A673 (cell line): ENCODE measurements at regions not wholly inside any gene's neighbourhood (a gene's known extent, or its start where the extent isn't known, plus 50 kb on each side); places are given as distances from the start of the nearest gene placed in this dataset.

Source experiments
- BruUV-seq: library from RNA; stranded (reverse); fragments of 400-500 nt; replicated peaks from 2 replicates; lab custom pipeline; 2021; lab: Mats Ljungman, UMichigan
- CTCF ChIA-PET: fragments of 300-600 bp; sonication (Branson Sonifier 250); formaldehyde crosslinking; loops from one replicate; lab custom pipeline; 2022; ENCODE audit warnings: antibody characterized with exemption; lab: Charles Lee
- POLR2A ChIA-PET: fragments of 300-600 bp; sonication (Branson Sonifier 250); formaldehyde crosslinking; loops from one replicate; lab custom pipeline; 2022; ENCODE audit warnings: antibody characterized with exemption; ENCODE audit not compliant: low non-redundant PET; lab: Charles Lee
- DNase-seq: peaks from one replicate; pipeline ENCODE4 v3.0.0-alpha.2; 2015; ENCODE audit warnings: low spot score
- H3K27ac ChIP-seq: fragments of 200-600 bp; sonication (generic); 2 replicates; pipeline ENCODE4 v1.5.1; 2016; ENCODE audit warnings: mixed run types, low read depth, mild to moderate bottlenecking, mixed read lengths, antibody characterized with exemption, low read length; ENCODE audit not compliant: poor library complexity, severe bottlenecking
- H3K27me3 ChIP-seq: fragments of 200-600 bp; sonication (generic); replicated peaks from 2 replicates; pipeline ENCODE4 v1.6.1; 2017; ENCODE audit warnings: mixed run types, low read depth, mild to moderate bottlenecking, mixed read lengths, antibody characterized with exemption, low read length; ENCODE audit not compliant: insufficient read depth, poor library complexity
- H3K36me3 ChIP-seq: fragments of 200-600 bp; sonication (generic); 2 replicates; pipeline ENCODE4 v1.6.1; 2016; ENCODE audit warnings: mixed run types, mild to moderate bottlenecking, mixed read lengths, antibody characterized with exemption, low read length; ENCODE audit not compliant: insufficient read depth, poor library complexity, severe bottlenecking
- H3K4me1 ChIP-seq: fragments of 200-600 bp; sonication (generic); 2 replicates; pipeline ENCODE4 v1.6.1; 2017; ENCODE audit warnings: mixed run types, mild to moderate bottlenecking, mixed read lengths, antibody characterized with exemption, low read length; ENCODE audit not compliant: insufficient read depth, poor library complexity, severe bottlenecking
- H3K4me3 ChIP-seq: fragments of 200-600 bp; sonication (generic); 2 replicates; pipeline ENCODE4 v1.5.1; 2016; ENCODE audit warnings: low read depth, mixed run types, mild to moderate bottlenecking, mixed read lengths, low read length; ENCODE audit not compliant: poor library complexity, severe bottlenecking
- H3K9me3 ChIP-seq: fragments of 200-600 bp; sonication (generic); 2 replicates; pipeline ENCODE4 v1.6.1; 2016; ENCODE audit warnings: mixed run types, low read depth, mild to moderate bottlenecking, mixed read lengths, antibody characterized with exemption, low read length; ENCODE audit not compliant: poor library complexity, severe bottlenecking
- EZH2 ChIP-seq: fragments of 200-600 bp; sonication (generic); IDR thresholded peaks from 2 replicates; pipeline ENCODE4 v1.6.1; 2017; ENCODE audit warnings: borderline replicate concordance, low read depth, mild to moderate bottlenecking, mixed read lengths, antibody characterized with exemption, low read length; ENCODE audit not compliant: poor library complexity, severe bottlenecking
- intact Hi-C: fragments of 100-400 bp; cut with micrococcal nuclease; formaldehyde crosslinking; loops from one replicate; pipeline ENCODE4 v1.10.0; 2022; ENCODE audit not compliant: unreplicated experiment
- TF ChIP-seq, protein P1 (sequence below): fragments of 300-800, 200-600 bp; sonication (generic); conservative IDR thresholded peaks from 2 replicates; pipeline ENCODE4 v1.5.1; 2017; ENCODE audit warnings: low read depth, mild to moderate bottlenecking, antibody characterized with exemption, low read length, moderate library complexity, mixed read lengths

DNA sequence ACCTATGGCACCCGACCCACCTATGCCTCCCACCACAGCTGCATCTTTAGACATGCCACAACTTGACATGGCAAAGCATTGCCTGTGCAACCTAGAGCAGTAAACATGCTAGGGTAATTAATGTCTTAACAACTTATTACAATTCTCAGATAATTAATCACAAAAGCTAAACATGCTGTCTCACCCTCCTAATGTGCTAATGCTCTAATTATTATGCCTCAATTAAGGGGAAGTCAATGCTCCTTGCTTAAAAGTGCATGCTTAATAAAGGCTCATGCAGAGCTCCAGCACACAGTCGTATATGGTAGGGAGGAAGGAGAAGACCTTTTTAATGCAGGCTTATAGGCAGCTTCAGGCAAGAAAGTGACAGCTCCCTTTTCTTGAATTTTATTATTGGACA, 396.0 kb downstream of the SEC16B start:
- Histone ChIP-seq H3K36me3 (no peaks in the 10 kb centered on the region), H3K9me3 (no peaks in the 10 kb centered on the region), H3K27me3 (no peaks in the 10 kb centered on the region), H3K27ac (no peak overlapping the region), H3K4me3 (no peak overlapping the region), H3K4me1 (peaks cover 8% of the 10 kb centered on the region)
- BruUV-seq = no TSS peak
- no peak for TF ChIP-seq EZH2
- TF ChIP-seq, protein P1, sequence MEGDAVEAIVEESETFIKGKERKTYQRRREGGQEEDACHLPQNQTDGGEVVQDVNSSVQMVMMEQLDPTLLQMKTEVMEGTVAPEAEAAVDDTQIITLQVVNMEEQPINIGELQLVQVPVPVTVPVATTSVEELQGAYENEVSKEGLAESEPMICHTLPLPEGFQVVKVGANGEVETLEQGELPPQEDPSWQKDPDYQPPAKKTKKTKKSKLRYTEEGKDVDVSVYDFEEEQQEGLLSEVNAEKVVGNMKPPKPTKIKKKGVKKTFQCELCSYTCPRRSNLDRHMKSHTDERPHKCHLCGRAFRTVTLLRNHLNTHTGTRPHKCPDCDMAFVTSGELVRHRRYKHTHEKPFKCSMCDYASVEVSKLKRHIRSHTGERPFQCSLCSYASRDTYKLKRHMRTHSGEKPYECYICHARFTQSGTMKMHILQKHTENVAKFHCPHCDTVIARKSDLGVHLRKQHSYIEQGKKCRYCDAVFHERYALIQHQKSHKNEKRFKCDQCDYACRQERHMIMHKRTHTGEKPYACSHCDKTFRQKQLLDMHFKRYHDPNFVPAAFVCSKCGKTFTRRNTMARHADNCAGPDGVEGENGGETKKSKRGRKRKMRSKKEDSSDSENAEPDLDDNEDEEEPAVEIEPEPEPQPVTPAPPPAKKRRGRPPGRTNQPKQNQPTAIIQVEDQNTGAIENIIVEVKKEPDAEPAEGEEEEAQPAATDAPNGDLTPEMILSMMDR = no peak
- POLR2A ChIA-PET = no interaction called here
- intact Hi-C loops = loop anchor here (10.0 kb wide), 1 partner anchor 679 kb away; no protein-coding TSS in a partner anchor
- CTCF ChIA-PET = no interaction called here
- no peak for DNase-seq

DNA sequence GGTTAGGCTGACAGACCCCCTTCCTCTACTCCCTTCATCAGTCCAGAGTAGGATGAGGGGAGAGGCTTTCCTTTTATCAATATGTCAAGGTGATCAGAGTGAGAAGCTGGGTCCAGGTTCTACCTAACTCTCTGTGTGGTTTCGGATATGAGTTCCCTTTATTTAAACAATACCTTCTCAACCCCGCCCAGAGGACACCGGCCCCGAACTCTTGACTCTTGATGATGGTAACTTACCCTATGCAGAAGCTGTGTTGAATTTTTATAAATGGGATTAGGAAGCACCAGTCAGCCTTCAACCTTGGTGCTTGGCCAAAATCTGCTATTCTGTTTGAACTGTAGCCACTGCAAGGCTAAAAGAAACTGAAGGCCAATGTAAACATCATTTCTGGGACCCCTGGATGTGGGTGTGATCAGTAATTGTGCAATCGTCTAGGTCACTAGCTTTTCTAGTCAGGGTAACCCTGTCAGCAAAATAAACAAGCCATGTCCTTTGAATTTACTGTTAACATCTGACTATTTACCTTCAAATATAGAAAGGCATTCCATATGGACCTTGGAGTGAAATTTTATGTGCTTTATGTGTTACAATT, 398.3 kb downstream of the SEC16B start:
- intact Hi-C loops = loop anchor here (10.0 kb wide), 1 partner anchor 677 kb away; no protein-coding TSS in a partner anchor
- H3K27ac ChIP-seq = no peak overlapping the region
- no peaks in the 10 kb centered on the region for H3K9me3 ChIP-seq
- H3K4me1 ChIP-seq = peaks cover 8% of the 10 kb centered on the region
- no peak overlapping the region for H3K4me3 ChIP-seq
- TF ChIP-seq EZH2 = no peak
- TF ChIP-seq, protein P1 = no peak
- H3K36me3 ChIP-seq = no peaks in the 10 kb centered on the region
- BruUV-seq = no TSS peak
- POLR2A ChIA-PET = no interaction called here
- CTCF ChIA-PET = no interaction called here
- H3K27me3 ChIP-seq = no peaks in the 10 kb centered on the region
- DNase-seq = no peak

- CTCF ChIA-PET = no interaction called here
Observed at GRCh38 chr1:177571076-177571475, 398.8 kb downstream of the SEC16B start.

More at GRCh38 chr1:177571076-177571475, 398.8 kb downstream of the SEC16B start:
- BruUV-seq = no TSS peak
- no peak overlapping the region for H3K27ac ChIP-seq
- TF ChIP-seq EZH2 = no peak
- TF ChIP-seq, protein P1 = no peak
- no peaks in the 10 kb centered on the region for H3K27me3 ChIP-seq
- intact Hi-C loops = loop anchor here (10.0 kb wide), 1 partner anchor 676 kb away; no protein-coding TSS in a partner anchor
- DNase-seq = no peak
- H3K9me3 ChIP-seq = no peaks in the 10 kb centered on the region
- H3K36me3 ChIP-seq = no peaks in the 10 kb centered on the region
- H3K4me1 ChIP-seq = peaks cover 8% of the 10 kb centered on the region
- H3K4me3 ChIP-seq = no peak overlapping the region
- POLR2A ChIA-PET = no interaction called here
